ENCODE measurements at regions not wholly inside any gene's neighbourhood (a gene's known extent, or its start where the extent isn't known, plus 50 kb on each side); places are given as distances from the start of the nearest gene placed in this dataset.
A peak's percentile ranks its signal among the peaks of the same experiment; 100 is the strongest.
"Not testable (repeated sequence)": the region's sequence is repeated elsewhere in the genome, so short reads cannot be mapped to it uniquely, and the experiment has no call there.

- peaks cover 0 to 7% (median 0%) of the 10 kb centered on the region in 7 donors for H3K9me3 Mint-ChIP-seq
- Histone ChIP-seq H2AFZ (ENCODE audit: insufficient read depth, low read depth, low read length, poor library complexity, severe bottlenecking) (no peak overlapping the region), H3K9me3 (replicated peaks in 1 of 2; ENCODE audit: control insufficient read depth in 1 of 2, insufficient read depth in 1 of 2, low read length in 2 of 2) (no peaks in the 10 kb centered on the region), H3K4me3 (replicated peaks in 1 of 3; ENCODE audit: low read depth in 2 of 3, low read length in 3 of 3) (no peak overlapping the region), H3K4me1 (ENCODE audit: control insufficient read depth in 1 of 2, insufficient read depth in 2 of 2, low read length in 2 of 2) (no peaks in the 10 kb centered on the region), H3K36me3 (replicated peaks in 1 of 2; ENCODE audit: control insufficient read depth in 1 of 2, insufficient read depth in 2 of 2, low read length in 2 of 2) (no peaks in the 10 kb centered on the region), H3K27me3 (ENCODE audit: control insufficient read depth in 2 of 2, insufficient read depth in 2 of 2, low read length in 2 of 2) (no peaks in the 10 kb centered on the region), H3K9ac (ENCODE audit: insufficient read depth, low read length, poor library complexity, severe bottlenecking) (no peak overlapping the region), H3K27ac (ENCODE audit: low read depth in 1 of 2, low read length in 2 of 2) (no peak overlapping the region), H3K4me2 (replicated peaks; ENCODE audit: extremely low read depth, low read length, poor library complexity, severe bottlenecking) (no peak overlapping the region), H3K79me2 (ENCODE audit: insufficient read depth, low read length) (no peaks in the 10 kb centered on the region), H4K20me1 (ENCODE audit: insufficient read depth, low read length) (no peaks in the 10 kb centered on the region)
- intact Hi-C loops (cut with micrococcal nuclease), result no loop called here
- H3K4me1 Mint-ChIP-seq, result no peaks in the 10 kb centered on the region
- no peaks in the 10 kb centered on the region for H3K36me3 Mint-ChIP-seq
- WGBS (ENCODE audit: insufficient coverage), result 0% methylated on average over 4 of the region's 8 CpGs
- H3K27me3 Mint-ChIP-seq (ENCODE audit: low read depth in 3 of 3), result peaks cover 0 to 2% (median 1%) of the 10 kb centered on the region in 3 donors
- H3K27ac Mint-ChIP-seq, result no peak overlapping the region
- peak in 1 of 3 donors; percentile 0 for DNase-seq
- no peak overlapping the region for H3K4me3 Mint-ChIP-seq
- TF ChIP-seq CTCF (IDR thresholded peaks at IDR 0.05), result peak; percentile 33
Observed at GRCh38 chr18:70781860-70782453, 493.1 kb downstream of the SOCS6 start.

GRCh38 chr18:70766254-70766653, 477.4 kb downstream of the SOCS6 start:
- H3K4me3 ChIP-seq (replicated peaks in 1 of 3; ENCODE audit: low read depth in 2 of 3, low read length in 3 of 3); H3K4me1 ChIP-seq (ENCODE audit: control insufficient read depth in 1 of 2, insufficient read depth in 2 of 2, low read length in 2 of 2); intact Hi-C loops (cut with micrococcal nuclease); H3K9ac ChIP-seq (ENCODE audit: insufficient read depth, low read length, poor library complexity, severe bottlenecking); H2AFZ ChIP-seq (ENCODE audit: insufficient read depth, low read depth, low read length, poor library complexity, severe bottlenecking); H3K4me2 ChIP-seq (replicated peaks; ENCODE audit: extremely low read depth, low read length, poor library complexity, severe bottlenecking); H3K36me3 ChIP-seq (replicated peaks in 1 of 2; ENCODE audit: control insufficient read depth in 1 of 2, insufficient read depth in 2 of 2, low read length in 2 of 2); H3K27ac Mint-ChIP-seq; H4K20me1 ChIP-seq (ENCODE audit: insufficient read depth, low read length); H3K4me1 Mint-ChIP-seq; H3K79me2 ChIP-seq (ENCODE audit: insufficient read depth, low read length); DNase-seq; H3K36me3 Mint-ChIP-seq; H3K27ac ChIP-seq (ENCODE audit: low read depth in 1 of 2, low read length in 2 of 2); H3K27me3 Mint-ChIP-seq (ENCODE audit: low read depth in 3 of 3); H3K4me3 Mint-ChIP-seq; H3K27me3 ChIP-seq (ENCODE audit: control insufficient read depth in 2 of 2, insufficient read depth in 2 of 2, low read length in 2 of 2): not testable (repeated sequence)
- peaks cover 4 to 30% (median 10%) of the 10 kb centered on the region in 7 donors for H3K9me3 Mint-ChIP-seq
- WGBS (ENCODE audit: insufficient coverage), result 100% methylated on average over 3 of the region's 3 CpGs
- peaks cover 0 to 14% of the 10 kb centered on the region in 2 donors for H3K9me3 ChIP-seq (replicated peaks in 1 of 2; ENCODE audit: control insufficient read depth in 1 of 2, insufficient read depth in 1 of 2, low read length in 2 of 2)

All from CD14-positive monocyte (primary cell).